Astrocyte of the cerebellum (primary cell): ENCODE measurements at regions not wholly inside any gene's neighbourhood (a gene's known extent, or its start where the extent isn't known, plus 50 kb on each side); places are given as distances from the start of the nearest gene placed in this dataset.

Experiments
- DNase-seq: peaks from one replicate; pipeline ENCODE4 v3.0.0-alpha.2; 2011; ENCODE audit warnings: low read depth
- H3K4me3 ChIP-seq: 2 replicates; pipeline ENCODE4 v1.5.1; 2011; ENCODE audit warnings: mild to moderate bottlenecking, low read depth, low read length, moderate library complexity
- in situ Hi-C: cut with HindIII; loops from 2 replicates; pipeline ENCODE4 v1.10.0; 2017; ENCODE audit warnings: low sequenced_read_pairs
- TF ChIP-seq, protein P1 (sequence below): IDR thresholded peaks from 2 replicates; pipeline ENCODE4 v1.5.1; 2012; ENCODE audit warnings: low read length, low read depth, moderate library complexity, mild to moderate bottlenecking; ENCODE audit errors: missing control alignments

DNA sequence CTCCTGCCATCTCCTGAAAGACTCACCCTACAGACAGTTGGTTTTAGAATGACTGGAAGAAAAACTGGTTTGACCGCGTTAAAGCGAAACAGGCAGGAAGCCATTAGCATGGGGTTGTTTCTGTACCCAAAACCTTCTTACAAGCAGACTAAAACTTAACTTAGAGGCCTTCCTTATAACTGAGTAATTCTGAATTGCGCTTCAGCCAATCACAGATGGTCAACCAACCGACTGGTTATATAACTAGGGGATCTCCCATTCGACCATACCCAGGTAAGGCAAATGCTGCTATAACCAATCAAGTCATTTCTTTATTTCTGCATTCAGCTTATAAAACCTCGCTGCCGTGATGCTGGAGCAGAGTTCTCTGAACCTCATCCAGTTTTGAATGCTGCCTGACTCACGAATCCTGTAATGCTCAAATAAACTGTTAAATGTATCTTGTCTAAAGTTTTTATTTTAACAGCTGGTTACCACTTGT lies 87.8 kb upstream of the DRD2 start:
- no peak for DNase-seq
- H3K4me3 ChIP-seq = no peak overlapping the region
- in situ Hi-C loops = no loop called here
- TF ChIP-seq, protein P1, sequence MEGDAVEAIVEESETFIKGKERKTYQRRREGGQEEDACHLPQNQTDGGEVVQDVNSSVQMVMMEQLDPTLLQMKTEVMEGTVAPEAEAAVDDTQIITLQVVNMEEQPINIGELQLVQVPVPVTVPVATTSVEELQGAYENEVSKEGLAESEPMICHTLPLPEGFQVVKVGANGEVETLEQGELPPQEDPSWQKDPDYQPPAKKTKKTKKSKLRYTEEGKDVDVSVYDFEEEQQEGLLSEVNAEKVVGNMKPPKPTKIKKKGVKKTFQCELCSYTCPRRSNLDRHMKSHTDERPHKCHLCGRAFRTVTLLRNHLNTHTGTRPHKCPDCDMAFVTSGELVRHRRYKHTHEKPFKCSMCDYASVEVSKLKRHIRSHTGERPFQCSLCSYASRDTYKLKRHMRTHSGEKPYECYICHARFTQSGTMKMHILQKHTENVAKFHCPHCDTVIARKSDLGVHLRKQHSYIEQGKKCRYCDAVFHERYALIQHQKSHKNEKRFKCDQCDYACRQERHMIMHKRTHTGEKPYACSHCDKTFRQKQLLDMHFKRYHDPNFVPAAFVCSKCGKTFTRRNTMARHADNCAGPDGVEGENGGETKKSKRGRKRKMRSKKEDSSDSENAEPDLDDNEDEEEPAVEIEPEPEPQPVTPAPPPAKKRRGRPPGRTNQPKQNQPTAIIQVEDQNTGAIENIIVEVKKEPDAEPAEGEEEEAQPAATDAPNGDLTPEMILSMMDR = no peak

GRCh38 chr11:113562576-113562975 lies 87.4 kb upstream of the DRD2 start:
- no peak overlapping the region for H3K4me3 ChIP-seq
- TF ChIP-seq, protein P1 = no peak
- in situ Hi-C loops = no loop called here
- no peak for DNase-seq

- no peak for DNase-seq
- H3K4me3 ChIP-seq = no peak overlapping the region
- in situ Hi-C loops = no loop called here
These were observed 82.7 kb upstream of the DRD2 start for GRCh38 chr11:113557926-113558325.

DNA sequence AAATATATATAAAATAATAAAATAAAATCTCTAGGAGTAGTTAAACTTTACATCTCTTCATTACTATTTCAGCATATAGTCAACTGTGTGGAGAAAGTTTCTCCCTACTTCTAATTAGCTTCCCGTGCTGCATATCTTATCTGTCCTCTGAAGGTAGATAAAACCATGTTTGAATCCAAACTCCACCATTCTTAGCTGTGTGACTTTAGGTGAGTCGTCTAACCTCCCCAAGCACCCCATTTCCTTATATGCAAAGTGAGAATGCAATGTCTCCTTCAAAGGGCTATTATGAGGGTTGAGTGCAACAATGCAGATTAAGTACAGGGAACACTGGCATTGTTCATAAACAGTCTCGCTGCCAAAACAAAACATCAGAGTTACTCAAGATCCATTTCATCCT lies 80.8 kb upstream of the DRD2 start:
- no peak overlapping the region for H3K4me3 ChIP-seq
- DNase-seq = no peak
- TF ChIP-seq, protein P1 = no peak
- in situ Hi-C loops = no loop called here

More at GRCh38 chr11:113557926-113558325, 82.7 kb upstream of the DRD2 start:
- TF ChIP-seq, protein P1 = no peak

GRCh38 chr11:113555071-113555619 lies 79.9 kb upstream of the DRD2 start:
- in situ Hi-C loops = no loop called here
- no peak overlapping the region for H3K4me3 ChIP-seq
- no peak for DNase-seq
- TF ChIP-seq, protein P1 = no peak

GRCh38 chr11:113554526-113554925 lies 79.3 kb upstream of the DRD2 start:
- no peak for DNase-seq
- TF ChIP-seq, protein P1 = no peak

More at GRCh38 chr11:113554526-113554925, 79.3 kb upstream of the DRD2 start:
- no peak overlapping the region for H3K4me3 ChIP-seq
- in situ Hi-C loops = no loop called here
